H54 (cell line): ENCODE measurements at regions not wholly inside any gene's neighbourhood (a gene's known extent, or its start where the extent isn't known, plus 50 kb on each side); places are given as distances from the start of the nearest gene placed in this dataset.
A peak's percentile ranks its signal among the peaks of the same experiment; 100 is the strongest.

Experiments used
- DNase-seq: peaks from one replicate; pipeline ENCODE4 v3.0.0; 2011; ENCODE audit warnings: low spot score, mixed read lengths; ENCODE audit not compliant: insufficient read length
- FAIRE-seq: peaks from 3 replicates; lab custom pipeline; 2011; peaks lifted over from hg19 to GRCh38; lab: Jason Lieb, UNC
- POLR2A ChIP-seq: IDR thresholded peaks from 2 replicates; pipeline ENCODE4 v1.6.1; 2011; ENCODE audit warnings: low read depth, mild to moderate bottlenecking, low read length

DNA sequence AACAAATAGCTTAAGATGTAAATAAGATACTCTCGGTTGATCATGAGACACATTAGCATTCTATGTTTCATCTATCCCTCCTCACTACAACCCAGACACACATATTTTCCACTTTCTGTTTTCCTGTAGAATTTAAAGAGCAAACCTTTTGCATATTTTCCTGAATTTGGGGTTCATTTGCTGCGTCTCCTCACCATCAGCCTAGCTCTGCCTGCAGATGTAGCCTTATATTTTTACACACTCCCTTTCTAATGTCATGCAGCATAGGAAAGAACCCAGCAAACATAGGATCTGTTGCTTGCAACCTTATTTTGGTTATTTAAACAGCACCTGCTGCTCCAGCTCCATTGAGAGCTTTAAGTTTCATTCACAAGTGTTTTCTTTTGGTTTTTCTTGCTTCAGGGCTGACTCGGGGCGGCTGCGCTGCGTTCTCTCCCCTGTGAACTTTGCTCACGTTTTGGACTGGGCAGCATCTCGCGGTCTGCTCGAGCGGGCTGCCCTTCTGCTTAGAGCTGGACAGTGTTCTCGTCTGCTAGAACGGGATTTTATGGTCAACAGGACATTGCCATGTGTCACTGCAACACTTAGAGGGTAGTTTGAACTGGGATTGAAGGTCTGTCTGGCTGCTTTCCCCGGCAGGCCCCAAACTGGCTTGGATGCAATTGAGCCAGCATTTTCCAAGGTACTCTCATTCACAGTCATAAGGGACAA lies 57.8 kb upstream of the VRK1 start:
- TF ChIP-seq POLR2A, result no peak
- FAIRE-seq, result no peak
- no peak for DNase-seq

DNA sequence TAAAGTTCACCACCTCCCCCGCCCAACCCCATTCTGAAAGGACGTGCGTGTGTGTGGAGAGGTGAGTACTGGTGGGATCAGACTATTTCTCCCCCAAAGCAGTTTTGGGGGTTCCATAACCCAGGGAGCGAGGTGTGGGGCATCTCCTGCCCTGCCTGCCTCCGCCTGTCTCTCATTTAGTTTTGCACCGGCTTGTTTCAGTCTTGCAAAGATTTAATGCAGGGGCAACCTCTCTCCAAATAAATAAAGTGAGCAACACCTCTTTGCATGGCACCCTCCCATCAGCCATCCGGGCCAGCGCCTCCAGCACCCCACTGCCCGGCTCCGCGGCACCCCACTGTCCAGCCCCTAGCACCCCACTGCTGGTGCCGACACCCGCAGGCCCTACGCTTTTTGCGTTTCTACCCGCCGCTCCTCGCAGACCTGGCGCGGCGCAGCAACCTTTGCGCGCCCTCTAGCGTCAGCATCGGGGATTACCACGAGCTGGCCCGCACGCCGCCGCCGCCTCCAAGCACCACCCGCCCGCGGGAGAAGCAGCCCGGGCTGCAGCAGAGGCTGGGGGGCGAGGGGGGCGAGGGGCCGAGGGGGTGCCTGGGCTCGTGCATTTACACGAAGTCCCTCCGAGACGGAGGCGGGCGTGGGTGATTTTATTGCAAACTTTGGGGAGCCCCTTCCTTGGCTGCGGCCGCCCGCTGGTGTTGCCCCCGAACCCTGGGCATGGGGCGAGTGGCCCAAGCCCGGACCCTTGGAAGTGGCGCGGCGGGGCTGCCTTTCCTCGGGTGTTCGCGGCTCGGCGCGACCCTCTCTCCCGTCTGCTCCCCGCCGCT lies 55.8 kb upstream of the VRK1 start:
- no peak for TF ChIP-seq POLR2A
- DNase-seq (peak; percentile 65), FAIRE-seq (no peak)

DNA sequence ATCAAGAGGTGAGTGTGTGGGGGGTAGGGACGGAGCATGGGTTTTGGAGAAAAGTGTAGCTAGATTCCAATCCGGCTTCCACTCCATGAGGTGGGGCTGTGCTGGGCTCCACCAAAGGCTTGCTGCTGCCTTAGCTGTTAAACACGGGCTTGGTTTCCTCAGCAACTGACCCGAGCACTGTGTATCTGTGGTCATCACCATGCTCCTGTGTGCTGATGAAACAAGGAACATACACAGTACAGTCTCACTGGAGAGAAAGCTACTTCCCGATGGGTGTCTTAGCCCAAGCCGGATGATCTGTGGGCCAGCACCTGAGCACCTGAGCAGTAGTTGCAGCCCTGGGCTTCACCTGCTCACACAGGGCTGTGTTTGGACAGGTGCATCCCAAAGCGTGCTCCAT lies 52.9 kb upstream of the VRK1 start:
- no peak for DNase-seq
- no peak for TF ChIP-seq POLR2A
- FAIRE-seq, result no peak

DNA sequence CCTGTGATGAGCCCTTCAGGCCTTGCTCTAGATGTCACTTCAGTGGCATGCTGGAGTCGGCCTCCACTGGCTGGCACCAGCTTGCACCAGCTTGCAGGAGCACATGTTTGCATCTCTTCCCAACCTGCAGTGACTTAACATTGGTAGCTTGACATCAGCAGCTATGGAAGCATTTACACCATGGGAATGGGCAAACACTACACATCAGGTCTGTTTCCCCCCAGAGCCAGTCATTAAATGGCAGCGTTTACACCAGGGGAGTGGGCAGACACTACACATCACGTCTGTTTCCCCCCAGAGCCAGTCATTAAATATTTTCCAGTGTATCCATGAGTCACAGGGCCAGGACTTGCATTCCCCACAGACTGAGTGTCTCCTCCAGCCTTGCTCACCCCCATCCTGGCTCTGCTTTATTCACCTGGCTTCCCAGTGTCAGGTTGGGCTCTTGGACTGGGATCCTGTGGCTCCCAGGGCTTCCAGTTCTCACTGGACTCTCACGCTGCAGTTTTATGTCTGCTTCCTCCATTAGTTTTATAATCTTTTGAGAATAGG lies 51.6 kb upstream of the VRK1 start:
- FAIRE-seq, result no peak
- TF ChIP-seq POLR2A, result no peak
- DNase-seq, result no peak

DNA sequence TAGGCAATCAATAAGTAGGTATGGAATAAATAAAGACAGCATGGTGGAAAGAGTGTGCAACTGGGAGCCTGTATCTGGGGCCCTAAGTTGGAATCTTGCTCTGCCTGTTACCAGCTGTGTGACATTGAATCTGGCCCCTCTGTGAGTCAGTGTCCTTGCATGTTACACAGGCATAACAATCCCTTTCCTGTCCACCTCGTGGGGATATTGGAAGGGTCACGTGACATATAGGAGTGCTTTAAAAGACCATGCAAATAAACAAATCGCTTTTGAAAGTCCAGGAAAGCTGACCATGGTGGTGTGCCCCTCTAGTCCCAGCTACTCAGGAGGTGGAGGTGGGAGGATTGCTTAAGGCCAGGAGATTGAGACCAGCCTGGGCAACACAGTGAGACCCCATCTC lies 51.1 kb upstream of the VRK1 start:
- no peak for TF ChIP-seq POLR2A
- FAIRE-seq (no peak), DNase-seq (no peak)

DNA sequence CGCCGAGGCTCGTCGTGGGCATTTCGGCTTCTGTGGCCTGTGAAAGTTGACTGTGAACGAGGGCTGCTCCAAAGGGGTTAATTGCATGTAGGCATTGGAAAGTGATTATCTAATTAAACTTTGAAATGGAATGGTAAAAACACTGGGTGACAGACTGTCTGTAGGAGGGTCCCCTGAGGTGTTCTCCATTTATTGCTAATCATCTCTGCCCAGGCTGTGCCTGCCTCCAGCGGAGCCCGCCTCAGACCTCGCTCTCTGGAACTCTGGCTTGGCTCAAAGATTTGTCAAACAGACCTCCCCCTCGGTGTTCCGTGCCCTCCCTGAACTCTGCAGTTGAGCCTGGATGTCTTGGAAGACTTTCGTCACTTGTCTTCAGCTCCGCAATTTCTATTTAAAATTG lies 50.2 kb upstream of the VRK1 start:
- DNase-seq, result no peak
- FAIRE-seq, result no peak
- no peak for TF ChIP-seq POLR2A
